ENCODE measurements at regions not wholly inside any gene's neighbourhood (a gene's known extent, or its start where the extent isn't known, plus 50 kb on each side); places are given as distances from the start of the nearest gene placed in this dataset.

DNA sequence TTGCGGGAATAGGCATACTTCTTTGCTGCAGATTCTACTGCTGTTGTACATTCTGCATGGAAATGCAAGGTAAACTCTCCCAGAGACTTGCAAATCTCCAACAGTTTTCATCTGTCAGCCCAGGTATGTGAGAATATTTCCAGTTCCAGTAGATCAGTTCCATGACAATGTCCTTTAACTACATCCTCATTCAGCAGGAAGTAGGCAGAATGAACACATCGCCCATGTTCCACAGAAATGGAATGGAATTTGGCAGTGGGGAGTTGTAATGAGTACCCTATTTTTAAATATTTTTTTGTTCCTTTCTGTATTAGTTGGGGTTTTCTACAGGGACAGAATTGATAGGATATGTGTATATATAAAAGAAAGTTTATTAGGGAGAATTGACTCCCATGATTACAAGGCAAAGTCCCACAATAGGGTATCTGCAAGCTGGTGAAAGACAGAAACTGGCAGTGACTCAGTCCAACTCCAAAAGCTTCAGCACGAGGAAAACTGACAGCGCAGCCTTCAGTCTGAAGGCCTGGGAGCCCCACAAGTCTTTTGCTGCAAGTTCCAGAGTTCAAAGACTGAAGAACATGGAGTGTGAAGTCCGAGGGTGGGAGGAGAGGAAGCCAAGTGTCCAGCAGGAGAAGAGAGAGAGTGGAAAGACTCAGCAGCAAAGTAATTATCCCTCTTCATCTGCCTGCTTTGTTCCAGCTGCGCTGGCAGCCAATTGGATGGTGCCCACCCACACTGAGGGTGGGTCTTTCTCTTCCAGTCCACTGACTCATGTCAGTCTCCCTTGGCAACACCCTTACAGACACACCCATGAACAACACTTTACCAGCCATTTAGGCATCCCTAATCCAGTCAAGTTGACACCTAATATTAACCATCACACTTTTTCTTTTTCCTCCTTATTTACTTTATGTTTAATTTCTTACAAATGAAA lies 110.4 kb upstream of the SCAF11 start:
- Mint-ChIP-seq H3K27ac (no peak overlapping the region), H3K36me3 (ENCODE audit: low read depth) (no peaks in the 10 kb centered on the region), H3K4me3 (no peak overlapping the region), H3K4me1 (no peaks in the 10 kb centered on the region), H3K27me3 (ENCODE audit: low read depth) (no peaks in the 10 kb centered on the region), H3K9me3 (no peaks in the 10 kb centered on the region)
- TF ChIP-seq, protein P1, sequence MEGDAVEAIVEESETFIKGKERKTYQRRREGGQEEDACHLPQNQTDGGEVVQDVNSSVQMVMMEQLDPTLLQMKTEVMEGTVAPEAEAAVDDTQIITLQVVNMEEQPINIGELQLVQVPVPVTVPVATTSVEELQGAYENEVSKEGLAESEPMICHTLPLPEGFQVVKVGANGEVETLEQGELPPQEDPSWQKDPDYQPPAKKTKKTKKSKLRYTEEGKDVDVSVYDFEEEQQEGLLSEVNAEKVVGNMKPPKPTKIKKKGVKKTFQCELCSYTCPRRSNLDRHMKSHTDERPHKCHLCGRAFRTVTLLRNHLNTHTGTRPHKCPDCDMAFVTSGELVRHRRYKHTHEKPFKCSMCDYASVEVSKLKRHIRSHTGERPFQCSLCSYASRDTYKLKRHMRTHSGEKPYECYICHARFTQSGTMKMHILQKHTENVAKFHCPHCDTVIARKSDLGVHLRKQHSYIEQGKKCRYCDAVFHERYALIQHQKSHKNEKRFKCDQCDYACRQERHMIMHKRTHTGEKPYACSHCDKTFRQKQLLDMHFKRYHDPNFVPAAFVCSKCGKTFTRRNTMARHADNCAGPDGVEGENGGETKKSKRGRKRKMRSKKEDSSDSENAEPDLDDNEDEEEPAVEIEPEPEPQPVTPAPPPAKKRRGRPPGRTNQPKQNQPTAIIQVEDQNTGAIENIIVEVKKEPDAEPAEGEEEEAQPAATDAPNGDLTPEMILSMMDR (IDR thresholded peaks at IDR 0.05; ENCODE audit: unreplicated experiment in 3 of 3): no peak

DNA sequence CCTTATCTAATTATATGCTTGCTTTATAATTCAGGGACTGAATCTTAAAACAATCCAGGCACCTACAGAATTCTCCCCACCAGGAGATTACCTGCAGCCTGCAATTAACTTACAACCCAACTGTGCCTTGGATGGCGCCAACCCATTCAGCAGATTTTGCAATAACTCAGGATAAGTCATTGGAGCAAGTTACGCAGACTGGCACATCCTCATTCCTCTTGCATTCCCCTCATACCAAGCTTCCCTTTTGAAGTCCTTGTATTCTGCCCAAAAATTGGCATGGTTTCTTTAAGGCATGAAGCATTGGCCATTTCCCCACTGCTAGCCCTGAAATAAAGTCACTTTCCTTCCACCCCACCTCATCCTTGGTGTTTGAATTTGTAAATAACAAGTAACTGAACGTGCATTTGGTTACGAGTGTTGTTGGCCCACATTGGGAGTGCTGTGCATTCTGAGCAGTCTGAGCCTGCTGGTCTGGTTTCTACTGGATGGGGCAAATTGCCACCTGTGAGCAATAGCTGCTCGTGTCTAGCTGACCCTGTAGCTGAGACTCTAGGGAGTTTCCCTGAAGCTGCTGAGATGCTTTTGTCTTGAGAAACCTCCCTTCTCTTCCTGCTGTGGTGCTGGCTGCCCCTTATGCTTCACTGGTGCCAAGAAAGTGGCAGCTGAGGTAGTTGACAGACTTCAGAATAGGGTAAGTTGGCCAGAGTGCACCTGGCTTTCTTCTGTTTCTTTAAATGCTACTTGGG lies 99.2 kb upstream of the SCAF11 start:
- H3K27me3 Mint-ChIP-seq (ENCODE audit: low read depth): no peaks in the 10 kb centered on the region
- H3K4me3 Mint-ChIP-seq: no peak overlapping the region
- TF ChIP-seq, protein P1 (IDR thresholded peaks at IDR 0.05; ENCODE audit: unreplicated experiment in 3 of 3): no peak
- H3K27ac Mint-ChIP-seq: no peak overlapping the region
- no peaks in the 10 kb centered on the region for H3K36me3 Mint-ChIP-seq (ENCODE audit: low read depth)
- H3K4me1 Mint-ChIP-seq: no peaks in the 10 kb centered on the region
- peaks cover 23% of the 10 kb centered on the region for H3K9me3 Mint-ChIP-seq

DNA sequence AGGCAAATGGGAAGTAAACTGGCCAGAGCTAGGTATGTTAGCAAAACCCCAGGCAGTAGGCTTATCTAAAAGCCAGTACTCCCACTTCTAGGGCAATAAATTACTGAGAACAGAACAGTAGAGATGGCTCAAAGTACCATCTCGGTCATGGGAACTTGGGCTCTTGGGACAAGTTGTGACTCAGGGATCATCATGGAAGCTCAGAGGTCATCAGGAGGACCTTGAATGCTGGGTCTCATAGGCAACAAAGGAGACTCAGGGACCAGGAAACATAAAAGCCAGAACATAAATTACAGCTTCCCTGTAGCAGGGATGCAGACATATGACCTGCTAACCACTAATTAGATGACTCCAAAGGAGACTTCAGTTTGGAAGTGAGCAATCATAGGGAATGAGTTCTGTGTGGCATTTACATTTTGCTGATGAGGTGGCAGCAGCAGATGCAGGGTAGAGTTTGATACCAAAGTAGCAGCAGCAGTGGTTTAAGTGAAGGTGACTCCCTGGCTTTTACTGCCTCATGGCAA lies 97.6 kb upstream of the SCAF11 start:
- Mint-ChIP-seq H3K9me3 (peaks cover 34% of the 10 kb centered on the region), H3K27ac (no peak overlapping the region), H3K36me3 (ENCODE audit: low read depth) (peaks cover 3% of the 10 kb centered on the region), H3K4me3 (no peak overlapping the region), H3K27me3 (ENCODE audit: low read depth) (no peaks in the 10 kb centered on the region), H3K4me1 (no peaks in the 10 kb centered on the region)
- TF ChIP-seq, protein P1 (IDR thresholded peaks at IDR 0.05; ENCODE audit: unreplicated experiment in 3 of 3): no peak

DNA sequence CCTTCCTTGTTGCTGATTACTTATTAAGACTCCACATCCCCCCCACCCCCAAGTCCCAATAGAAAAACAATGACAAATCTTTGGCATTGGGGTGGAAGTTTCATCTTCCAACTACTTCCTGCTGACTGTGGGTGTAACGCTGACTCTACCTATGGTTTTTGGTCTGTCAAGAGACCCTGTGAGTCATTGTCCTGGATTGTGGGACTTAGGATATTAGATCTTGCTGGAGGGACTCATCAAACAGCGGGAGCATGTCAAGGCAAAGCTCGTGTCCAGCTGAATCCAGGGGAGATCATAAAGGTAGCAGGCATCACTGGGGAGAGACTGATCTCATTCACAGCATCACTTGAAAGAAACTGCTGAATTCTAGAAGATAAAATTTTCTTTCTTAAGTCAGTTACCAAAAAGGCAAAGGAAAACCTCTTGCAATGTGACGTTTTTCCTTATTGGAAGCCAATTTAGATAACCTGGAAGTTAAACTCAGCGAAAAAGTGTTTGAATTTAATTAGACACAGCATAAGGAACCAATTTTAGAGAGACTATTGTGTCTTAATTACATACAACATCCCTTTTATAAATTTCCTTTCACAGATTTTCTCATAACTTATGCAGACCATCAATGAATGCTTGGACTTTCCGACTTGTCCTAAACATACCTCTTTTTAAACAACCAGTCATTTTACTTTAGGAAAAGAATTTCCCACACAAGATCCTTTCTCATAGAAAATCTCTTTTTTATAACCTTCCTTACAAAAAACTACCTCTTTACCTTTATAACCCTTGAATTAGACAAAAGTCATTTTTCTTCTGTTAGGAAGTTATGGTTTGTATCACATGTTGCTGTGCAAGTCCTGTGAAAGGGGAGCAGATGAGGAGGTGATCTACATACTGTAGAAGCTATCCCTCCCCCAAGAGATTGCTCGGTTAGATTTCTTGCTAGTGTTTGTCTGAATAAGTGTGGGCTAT lies 94.6 kb upstream of the SCAF11 start:
- TF ChIP-seq, protein P1 (IDR thresholded peaks at IDR 0.05; ENCODE audit: unreplicated experiment in 3 of 3): no peak
- no peak overlapping the region for H3K27ac Mint-ChIP-seq
- H3K4me1 Mint-ChIP-seq: no peaks in the 10 kb centered on the region
- H3K36me3 Mint-ChIP-seq (ENCODE audit: low read depth): peaks cover 3% of the 10 kb centered on the region
- no peaks in the 10 kb centered on the region for H3K27me3 Mint-ChIP-seq (ENCODE audit: low read depth)
- no peak overlapping the region for H3K4me3 Mint-ChIP-seq
- H3K9me3 Mint-ChIP-seq: peaks cover 38% of the 10 kb centered on the region

DNA sequence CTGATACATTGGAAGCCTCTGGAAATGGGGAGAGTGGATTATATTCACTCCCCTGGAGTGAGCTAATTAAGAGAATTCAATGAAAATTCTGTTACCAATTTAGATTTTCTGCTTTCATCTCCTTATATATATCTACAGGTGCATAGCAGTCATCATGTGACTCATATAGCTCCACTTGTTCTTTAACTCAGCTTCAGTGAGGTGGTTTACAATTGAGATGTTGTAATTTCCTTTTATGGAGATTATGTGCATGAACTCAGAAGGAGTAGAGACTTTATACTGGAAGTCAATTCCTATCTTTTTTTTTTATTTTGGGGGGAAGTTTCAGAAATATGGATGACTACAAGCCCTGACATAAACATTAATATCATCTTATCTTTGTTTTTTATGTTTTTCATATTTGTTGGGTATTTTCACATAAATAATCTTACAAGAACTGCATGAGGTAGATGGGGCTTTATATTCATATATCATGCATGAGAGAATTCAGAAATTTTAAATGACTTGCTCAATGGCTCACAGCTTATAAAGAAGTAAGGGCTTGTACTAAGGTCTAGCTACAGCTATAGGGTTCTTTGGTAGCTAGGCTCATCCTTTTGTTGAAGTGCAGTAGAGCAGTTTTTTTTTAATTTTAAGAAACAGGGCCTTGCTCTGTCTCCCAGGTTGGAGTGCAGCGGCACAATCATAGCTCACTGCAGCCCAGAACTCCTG lies 92.3 kb upstream of the SCAF11 start:
- TF ChIP-seq, protein P1 (IDR thresholded peaks at IDR 0.05; ENCODE audit: unreplicated experiment in 3 of 3): no peak
- Mint-ChIP-seq H3K27me3 (ENCODE audit: low read depth) (no peaks in the 10 kb centered on the region), H3K27ac (no peak overlapping the region), H3K9me3 (peaks cover 38% of the 10 kb centered on the region), H3K4me3 (no peak overlapping the region), H3K36me3 (ENCODE audit: low read depth) (peaks cover 3% of the 10 kb centered on the region), H3K4me1 (no peaks in the 10 kb centered on the region)

All from nephron (organoid).